Smooth muscle cell (in vitro differentiated cells): ENCODE measurements at regions not wholly inside any gene's neighbourhood (a gene's known extent, or its start where the extent isn't known, plus 50 kb on each side); places are given as distances from the start of the nearest gene placed in this dataset.
"Not testable (repeated sequence)": the region's sequence is repeated elsewhere in the genome, so short reads cannot be mapped to it uniquely, and the experiment has no call there.

Source experiments
- DNase-seq: peaks from one replicate; lab custom pipeline; 2025; ENCODE audit not compliant: unreplicated experiment; lab: John Stamatoyannopoulos, UW
- H2AFZ ChIP-seq: fragments of 200-600 bp; sonication (generic); 2 replicates; pipeline ENCODE4 v1.6.0; 2016; ENCODE audit warnings: antibody characterized with exemption, low read depth, mild to moderate bottlenecking
- H3F3A ChIP-seq: fragments of 200-600 bp; sonication (generic); 2 replicates; pipeline ENCODE4 v1.6.0; 2017; ENCODE audit warnings: antibody characterized with exemption, low read depth
- H3K27ac ChIP-seq: fragments of 200-600 bp; sonication (generic); 2 replicates; pipeline ENCODE4 v1.5.1; 2016; ENCODE audit warnings: low read depth, mild to moderate bottlenecking
- H3K27me3 ChIP-seq: fragments of 200-600 bp; sonication (generic); 2 replicates; pipeline ENCODE4 v1.6.1; 2016; ENCODE audit warnings: low read depth, mild to moderate bottlenecking
- H3K36me3 ChIP-seq: fragments of 200-600 bp; sonication (generic); 2 replicates; pipeline ENCODE4 v1.5.1; 2016; ENCODE audit warnings: low read depth
- H3K4me1 ChIP-seq: fragments of 200-600 bp; sonication (generic); 2 replicates; pipeline ENCODE4 v1.5.1; 2016; ENCODE audit warnings: low read depth
- H3K4me2 ChIP-seq: fragments of 200-600 bp; sonication (generic); 2 replicates; pipeline ENCODE4 v1.6.0; 2016; ENCODE audit warnings: mild to moderate bottlenecking
- H3K4me3 ChIP-seq: fragments of 200-600 bp; sonication (generic); 2 replicates; pipeline ENCODE4 v1.5.1; 2016; ENCODE audit warnings: mild to moderate bottlenecking
- H3K79me2 ChIP-seq: fragments of 200-600 bp; sonication (generic); 2 replicates; pipeline ENCODE4 v1.6.0; 2016; ENCODE audit warnings: low read depth, mild to moderate bottlenecking
- H3K9ac ChIP-seq: fragments of 200-600 bp; sonication (generic); 2 replicates; pipeline ENCODE4 v1.6.0; 2016; ENCODE audit warnings: low read depth
- H3K9me3 ChIP-seq: fragments of 200-600 bp; sonication (generic); replicated peaks from 2 replicates; pipeline ENCODE4 v1.5.1; 2016; ENCODE audit warnings: low read depth
- H4K20me1 ChIP-seq: fragments of 200-600 bp; sonication (generic); 2 replicates; pipeline ENCODE4 v1.6.0; 2016; ENCODE audit warnings: low read depth
- WGBS: methylation state at CpG from one replicate; pipeline ENCODE4 v1.1.7; 2016; ENCODE audit warnings: low lambda C conversion rate; 5-methylcytosine and 5-hydroxymethylcytosine counted together
- TF ChIP-seq, protein P1 (sequence below): fragments of 200-600 bp; sonication (generic); IDR thresholded peaks from 2 replicates; pipeline ENCODE4 v1.5.1; 2017; ENCODE audit warnings: borderline replicate concordance, mild to moderate bottlenecking, antibody characterized with exemption; ENCODE audit not compliant: insufficient read depth, poor library complexity, severe bottlenecking

- not testable (repeated sequence) for H3K79me2 ChIP-seq, H3K9ac ChIP-seq, H4K20me1 ChIP-seq, DNase-seq, H3K27ac ChIP-seq, H3K36me3 ChIP-seq, H3K4me3 ChIP-seq, H3K4me2 ChIP-seq, H3K4me1 ChIP-seq, H2AFZ ChIP-seq, H3K9me3 ChIP-seq, H3K27me3 ChIP-seq, H3F3A ChIP-seq
- WGBS, result 99% methylated on average over 2 of the region's 2 CpGs
Measured at GRCh38 chr20:26183720-26184119, 487.1 kb upstream of the ZNF337 start.

DNA sequence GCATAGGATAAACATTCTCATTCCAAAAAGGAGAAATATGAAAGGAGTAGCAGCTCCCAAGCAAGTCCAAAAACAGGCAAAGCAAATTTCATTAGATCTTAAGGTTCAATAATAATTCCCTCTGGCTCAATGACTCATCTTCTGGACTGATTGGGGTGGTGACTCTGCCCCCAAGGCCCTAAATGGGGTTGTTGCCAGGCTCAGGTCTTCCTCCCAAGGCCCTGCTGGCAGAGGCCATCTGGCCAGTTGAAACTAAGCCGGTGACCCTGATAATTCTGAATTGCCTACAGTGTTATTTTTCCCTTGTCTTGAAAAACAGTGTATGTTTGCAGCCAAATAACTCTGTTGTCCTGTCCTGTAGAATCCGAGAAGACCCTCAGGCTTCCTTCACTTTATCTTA is 484.7 kb upstream of the ZNF337 start:
- not testable (repeated sequence) for H3K79me2 ChIP-seq, H3K4me1 ChIP-seq, DNase-seq, H3K9me3 ChIP-seq, H3K4me3 ChIP-seq, H3K27me3 ChIP-seq, H3K36me3 ChIP-seq, H3F3A ChIP-seq, H3K9ac ChIP-seq, H4K20me1 ChIP-seq, H3K27ac ChIP-seq, H3K4me2 ChIP-seq, H2AFZ ChIP-seq
- WGBS, result 80% methylated on average over 2 of the region's 2 CpGs

- not testable (repeated sequence) for H3K9ac ChIP-seq, H3K36me3 ChIP-seq, H3K4me2 ChIP-seq, H3K9me3 ChIP-seq, H3K27me3 ChIP-seq, H3K79me2 ChIP-seq, H3K27ac ChIP-seq, DNase-seq, H3F3A ChIP-seq, H3K4me1 ChIP-seq, H3K4me3 ChIP-seq, H2AFZ ChIP-seq, H4K20me1 ChIP-seq
Measured at GRCh38 chr20:26171875-26172274, 475.2 kb upstream of the ZNF337 start.

DNA sequence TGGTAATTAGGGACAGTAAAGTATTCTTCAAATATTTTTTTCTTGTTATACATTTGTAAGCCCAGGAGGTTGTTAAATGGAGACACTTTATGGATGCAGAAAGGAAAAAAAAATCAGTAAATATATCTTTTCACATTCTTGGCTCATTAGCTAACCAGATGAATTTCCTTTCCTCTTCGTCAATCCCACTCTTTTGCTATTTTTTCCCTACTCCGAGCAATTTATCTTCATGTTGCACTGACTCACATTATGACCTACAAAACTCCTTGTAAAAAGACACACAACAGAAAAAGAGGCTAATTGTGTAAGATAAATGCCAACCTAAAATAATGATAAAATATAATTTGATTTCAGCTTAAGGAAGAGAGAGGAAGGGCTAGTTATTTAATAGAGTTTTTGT is 472.9 kb upstream of the ZNF337 start:
- H2AFZ ChIP-seq, result peak overlapping the region; percentile 42
- peak overlapping the region; percentile 73 for H3K27ac ChIP-seq
- no peaks in the 10 kb centered on the region for H3K79me2 ChIP-seq
- H3F3A ChIP-seq, result no peaks in the 10 kb centered on the region
- WGBS, result 14% methylated on average over 2 of the region's 2 CpGs
- peaks cover 8% of the 10 kb centered on the region for H3K4me1 ChIP-seq
- no peaks in the 10 kb centered on the region for H3K9me3 ChIP-seq
- TF ChIP-seq, protein P1, sequence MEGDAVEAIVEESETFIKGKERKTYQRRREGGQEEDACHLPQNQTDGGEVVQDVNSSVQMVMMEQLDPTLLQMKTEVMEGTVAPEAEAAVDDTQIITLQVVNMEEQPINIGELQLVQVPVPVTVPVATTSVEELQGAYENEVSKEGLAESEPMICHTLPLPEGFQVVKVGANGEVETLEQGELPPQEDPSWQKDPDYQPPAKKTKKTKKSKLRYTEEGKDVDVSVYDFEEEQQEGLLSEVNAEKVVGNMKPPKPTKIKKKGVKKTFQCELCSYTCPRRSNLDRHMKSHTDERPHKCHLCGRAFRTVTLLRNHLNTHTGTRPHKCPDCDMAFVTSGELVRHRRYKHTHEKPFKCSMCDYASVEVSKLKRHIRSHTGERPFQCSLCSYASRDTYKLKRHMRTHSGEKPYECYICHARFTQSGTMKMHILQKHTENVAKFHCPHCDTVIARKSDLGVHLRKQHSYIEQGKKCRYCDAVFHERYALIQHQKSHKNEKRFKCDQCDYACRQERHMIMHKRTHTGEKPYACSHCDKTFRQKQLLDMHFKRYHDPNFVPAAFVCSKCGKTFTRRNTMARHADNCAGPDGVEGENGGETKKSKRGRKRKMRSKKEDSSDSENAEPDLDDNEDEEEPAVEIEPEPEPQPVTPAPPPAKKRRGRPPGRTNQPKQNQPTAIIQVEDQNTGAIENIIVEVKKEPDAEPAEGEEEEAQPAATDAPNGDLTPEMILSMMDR, result no peak
- DNase-seq, result no peak
- H3K9ac ChIP-seq, result peak overlapping the region; percentile 16
- no peaks in the 10 kb centered on the region for H4K20me1 ChIP-seq
- H3K27me3 ChIP-seq, result no peaks in the 10 kb centered on the region
- peak overlapping the region; percentile 66 for H3K4me2 ChIP-seq
- H3K4me3 ChIP-seq, result no peak overlapping the region
- no peaks in the 10 kb centered on the region for H3K36me3 ChIP-seq

- Histone ChIP-seq H3K4me3 (no peak overlapping the region), H3K27ac (peak overlapping the region; percentile 90), H3K79me2 (no peaks in the 10 kb centered on the region), H3K4me2 (peak overlapping the region; percentile 74), H3F3A (no peaks in the 10 kb centered on the region), H3K27me3 (no peaks in the 10 kb centered on the region), H4K20me1 (no peaks in the 10 kb centered on the region), H3K9me3 (no peaks in the 10 kb centered on the region), H2AFZ (peak overlapping the region; percentile 90), H3K36me3 (no peaks in the 10 kb centered on the region), H3K4me1 (peaks cover 8% of the 10 kb centered on the region), H3K9ac (peak overlapping the region; percentile 60)
- TF ChIP-seq, protein P1, result no peak
- no peak for DNase-seq
- 46% methylated on average over 2 of the region's 2 CpGs for WGBS
Measured at GRCh38 chr20:26167499-26167898, 470.8 kb upstream of the ZNF337 start.
